ENCODE measurements at regions not wholly inside any gene's neighbourhood (a gene's known extent, or its start where the extent isn't known, plus 50 kb on each side); places are given as distances from the start of the nearest gene placed in this dataset.

- H3K9me2 ChIP-seq (ENCODE audit: low read depth, low read length), result no peaks in the 10 kb centered on the region
- no peak overlapping the region for H3K27ac ChIP-seq (ENCODE audit: low read depth, low read length, poor library complexity, severe bottlenecking)
- no peak for TF ChIP-seq EZH2 (IDR thresholded peaks at IDR 0.05; ENCODE audit: borderline replicate concordance, low read length)
- TF ChIP-seq CTCF (IDR thresholded peaks at IDR 0.05; ENCODE audit: low read length), result no peak
- H3K4me2 ChIP-seq (ENCODE audit: low read length), result no peak overlapping the region
- H3K4me3 ChIP-seq (ENCODE audit: low read depth, low read length, poor library complexity, severe bottlenecking), result no peak overlapping the region
- H3K79me2 ChIP-seq (ENCODE audit: insufficient read depth, low read length), result no peaks in the 10 kb centered on the region
- no peak overlapping the region for H2AFZ ChIP-seq (ENCODE audit: low read length)
- H3K27me3 ChIP-seq (ENCODE audit: insufficient read depth, low read length), result no peaks in the 10 kb centered on the region
- H3K9me3 ChIP-seq (ENCODE audit: low read length), result no peaks in the 10 kb centered on the region
- H3K36me3 ChIP-seq (ENCODE audit: insufficient read depth, low read length), result no peaks in the 10 kb centered on the region
- H3F3A ChIP-seq (ENCODE audit: insufficient read depth, low read length), result no peaks in the 10 kb centered on the region
- no peaks in the 10 kb centered on the region for H3K4me1 ChIP-seq (ENCODE audit: insufficient read depth, low read length, severe bottlenecking)
- H4K20me1 ChIP-seq (ENCODE audit: insufficient read depth, low read length), result no peaks in the 10 kb centered on the region
- no peak overlapping the region for H3K9ac ChIP-seq (ENCODE audit: low read length)
Measured at GRCh38 chr2:198488964-198489363, 684.6 kb downstream of the PLCL1 start.

GRCh38 chr2:198483051-198483450 is 678.7 kb downstream of the PLCL1 start:
- Histone ChIP-seq H3K9me2 (ENCODE audit: low read depth, low read length) (no peaks in the 10 kb centered on the region), H3K36me3 (ENCODE audit: insufficient read depth, low read length) (no peaks in the 10 kb centered on the region), H3F3A (ENCODE audit: insufficient read depth, low read length) (no peaks in the 10 kb centered on the region), H3K27me3 (ENCODE audit: insufficient read depth, low read length) (no peaks in the 10 kb centered on the region; the same call in 1 of the 2 replicates), H2AFZ (ENCODE audit: low read length) (no peak overlapping the region), H3K4me1 (ENCODE audit: insufficient read depth, low read length, severe bottlenecking) (no peaks in the 10 kb centered on the region), H3K9me3 (ENCODE audit: low read length) (no peaks in the 10 kb centered on the region), H3K79me2 (ENCODE audit: insufficient read depth, low read length) (no peaks in the 10 kb centered on the region), H3K27ac (ENCODE audit: low read depth, low read length, poor library complexity, severe bottlenecking) (no peak overlapping the region), H3K4me2 (ENCODE audit: low read length) (no peak overlapping the region), H3K4me3 (ENCODE audit: low read depth, low read length, poor library complexity, severe bottlenecking) (no peak overlapping the region), H3K9ac (ENCODE audit: low read length) (no peak overlapping the region), H4K20me1 (ENCODE audit: insufficient read depth, low read length) (no peaks in the 10 kb centered on the region)
- TF ChIP-seq CTCF (IDR thresholded peaks at IDR 0.05; ENCODE audit: low read length), result no peak
- no peak for TF ChIP-seq EZH2 (IDR thresholded peaks at IDR 0.05; ENCODE audit: borderline replicate concordance, low read length)

GRCh38 chr2:198479065-198479464 is 674.7 kb downstream of the PLCL1 start:
- no peak overlapping the region for H3K9ac ChIP-seq (ENCODE audit: low read length)
- no peaks in the 10 kb centered on the region for H3K4me1 ChIP-seq (ENCODE audit: insufficient read depth, low read length, severe bottlenecking)
- no peaks in the 10 kb centered on the region for H3K9me2 ChIP-seq (ENCODE audit: low read depth, low read length)
- H3K36me3 ChIP-seq (ENCODE audit: insufficient read depth, low read length), result no peaks in the 10 kb centered on the region
- no peaks in the 10 kb centered on the region for H3K79me2 ChIP-seq (ENCODE audit: insufficient read depth, low read length)
- H2AFZ ChIP-seq (ENCODE audit: low read length), result no peak overlapping the region
- no peak overlapping the region for H3K4me2 ChIP-seq (ENCODE audit: low read length)
- H3K27me3 ChIP-seq (ENCODE audit: insufficient read depth, low read length), result no peaks in the 10 kb centered on the region; the same call in 1 of the 2 replicates
- no peak overlapping the region for H3K27ac ChIP-seq (ENCODE audit: low read depth, low read length, poor library complexity, severe bottlenecking)
- no peaks in the 10 kb centered on the region for H3F3A ChIP-seq (ENCODE audit: insufficient read depth, low read length)
- no peaks in the 10 kb centered on the region for H4K20me1 ChIP-seq (ENCODE audit: insufficient read depth, low read length)
- TF ChIP-seq CTCF (IDR thresholded peaks at IDR 0.05; ENCODE audit: low read length) (no peak), EZH2 (IDR thresholded peaks at IDR 0.05; ENCODE audit: borderline replicate concordance, low read length) (no peak)
- H3K9me3 ChIP-seq (ENCODE audit: low read length), result no peaks in the 10 kb centered on the region
- no peak overlapping the region for H3K4me3 ChIP-seq (ENCODE audit: low read depth, low read length, poor library complexity, severe bottlenecking)

Measured in OCI-LY1 (cell line).